Endothelial cell of umbilical vein (primary cell): ENCODE measurements at regions not wholly inside any gene's neighbourhood (a gene's known extent, or its start where the extent isn't known, plus 50 kb on each side); places are given as distances from the start of the nearest gene placed in this dataset.
"Not testable (repeated sequence)": the region's sequence is repeated elsewhere in the genome, so short reads cannot be mapped to it uniquely, and the experiment has no call there.

ENCODE experiments used
- BruUV-seq: library from RNA; stranded (reverse); fragments of 400-500 nt; replicated peaks from 2 replicates; lab custom pipeline; 2021; lab: Mats Ljungman, UMichigan
- CTCF ChIA-PET: fragments of 300-600, 350-600 bp; sonication (Branson Sonifier 250); formaldehyde crosslinking; loops from one replicate; lab custom pipeline; 2021; ENCODE audit warnings: antibody characterized with exemption, inconsistent platforms; lab: Charles Lee
- POLR2A ChIA-PET: fragments of 300-600, 350-600 bp; sonication (Branson Sonifier 250); formaldehyde crosslinking; loops from one replicate; lab custom pipeline; 2021; ENCODE audit warnings: antibody characterized with exemption, inconsistent platforms; lab: Charles Lee
- DNase-seq: peaks from one replicate; pipeline ENCODE4 v3.0.0-alpha.2; 2011; ENCODE audit warnings: low read depth, low spot score
- FAIRE-seq: peaks from 2 replicates; lab custom pipeline; 2011; peaks lifted over from hg19 to GRCh38; lab: Jason Lieb, UNC
- H2AFZ ChIP-seq: 2 replicates; pipeline ENCODE4 v1.6.0; 2012; ENCODE audit warnings: low read depth, low read length, control low read depth, inconsistent platforms
- H3K27ac ChIP-seq: 2 replicates; pipeline ENCODE4 v1.5.1; 2011; ENCODE audit warnings: low read depth, mild to moderate bottlenecking, control low read depth, low read length, moderate library complexity; ENCODE audit not compliant: insufficient read depth
- H3K27me3 ChIP-seq, 2 experiments: 2 replicates each; pipeline versions ENCODE4 v1.6.0 to v1.6.1; 2011; ENCODE audit warnings: low read length in 2 of 2, mixed read lengths in 1 of 2; ENCODE audit not compliant: control insufficient read depth in 2 of 2, insufficient read depth in 2 of 2
- H3K36me3 ChIP-seq, 2 experiments: 2 replicates in 1 of 2; 3 replicates in 1 of 2; pipeline ENCODE4 v1.5.1; 2011; ENCODE audit warnings: low read length in 2 of 2, mild to moderate bottlenecking in 1 of 2, moderate library complexity in 1 of 2; ENCODE audit not compliant: control insufficient read depth in 2 of 2, insufficient read depth in 2 of 2; ENCODE audit errors: extremely low read depth in 1 of 2
- H3K4me1 ChIP-seq: 3 replicates; pipeline ENCODE4 v1.5.1; 2011; ENCODE audit warnings: mild to moderate bottlenecking, low read length; ENCODE audit not compliant: control insufficient read depth, insufficient read depth; ENCODE audit errors: extremely low read depth
- H3K4me2 ChIP-seq: 2 replicates; pipeline ENCODE4 v1.6.1; 2011; ENCODE audit warnings: low read length, control low read depth, mixed read lengths; ENCODE audit not compliant: insufficient read depth
- H3K4me3 ChIP-seq, 3 experiments: fragments of 200-600 bp in 1 of 3; sonication (generic), shearing (Covaris generic) in 1 of 3; replicated peaks in 1 of 3; 2 replicates each; pipeline ENCODE4 v1.5.1; 2011 to 2016; ENCODE audit warnings: control low read depth in 3 of 3, low read length in 3 of 3, mild to moderate bottlenecking in 2 of 3, inconsistent platforms in 1 of 3, low read depth in 1 of 3, moderate library complexity in 1 of 3; ENCODE audit not compliant: insufficient read depth in 1 of 3
- H3K79me2 ChIP-seq: 2 replicates; pipeline ENCODE4 v1.6.0; 2012; ENCODE audit warnings: low read length, inconsistent platforms; ENCODE audit not compliant: control insufficient read depth, insufficient read depth
- H3K9ac ChIP-seq: replicated peaks from 2 replicates; pipeline ENCODE3; 2011; ENCODE audit warnings: low read length, control low read depth; ENCODE audit not compliant: insufficient read depth; ENCODE audit errors: extremely low read depth
- H3K9me1 ChIP-seq: replicated peaks from 3 replicates; pipeline ENCODE4 v1.6.0; 2011; ENCODE audit warnings: mild to moderate bottlenecking, low read length; ENCODE audit not compliant: control insufficient read depth, insufficient read depth; ENCODE audit errors: extremely low read depth
- H3K9me3 ChIP-seq: replicated peaks from 2 replicates; pipeline ENCODE4 v1.5.1; 2012; ENCODE audit warnings: low read length, inconsistent platforms; ENCODE audit not compliant: control insufficient read depth, insufficient read depth
- H4K20me1 ChIP-seq: replicated peaks from 2 replicates; pipeline ENCODE3; 2011; ENCODE audit warnings: mild to moderate bottlenecking, low read length; ENCODE audit not compliant: control insufficient read depth, insufficient read depth; ENCODE audit errors: extremely low read depth
- CTCF ChIP-seq, 2 donors: IDR thresholded peaks; 1 replicate in 1 of 2; 2 replicates in 1 of 2; pipeline ENCODE4 v1.5.1; 2011; ENCODE audit warnings: low read length in 2 of 2, mild to moderate bottlenecking in 2 of 2, moderate library complexity in 2 of 2, control low read depth in 1 of 2, inconsistent platforms in 1 of 2, low read depth in 1 of 2; ENCODE audit not compliant: insufficient read depth in 1 of 2; ENCODE audit errors: extremely low read depth in 1 of 2
- EZH2 ChIP-seq: IDR thresholded peaks from 2 replicates; pipeline ENCODE4 v1.6.1; 2012; ENCODE audit warnings: borderline replicate concordance, low read depth, mild to moderate bottlenecking, moderate library complexity, low read length, inconsistent platforms; ENCODE audit not compliant: severe bottlenecking
- FOS ChIP-seq: IDR thresholded peaks from 2 replicates; pipeline ENCODE4 v1.6.1; 2011; ENCODE audit warnings: mild to moderate bottlenecking, low read length, moderate library complexity, borderline replicate concordance; ENCODE audit not compliant: insufficient read depth
- GATA2 ChIP-seq: IDR thresholded peaks from 2 replicates; pipeline ENCODE4 v1.7.0; 2011; ENCODE audit warnings: low read depth, mild to moderate bottlenecking, moderate library complexity, mixed read lengths, low read length; ENCODE audit not compliant: insufficient read length, insufficient read depth
- JUN ChIP-seq: IDR thresholded peaks from 2 replicates; pipeline ENCODE4 v1.6.1; 2011; ENCODE audit warnings: borderline replicate concordance, low read depth; ENCODE audit not compliant: insufficient read length, insufficient read depth
- MAX ChIP-seq: IDR thresholded peaks from 2 replicates; pipeline ENCODE4 v1.6.1; 2011; ENCODE audit not compliant: insufficient read depth, insufficient read length
- MYC ChIP-seq: IDR thresholded peaks from one replicate; pipeline ENCODE4 v1.6.1; 2011; ENCODE audit warnings: mild to moderate bottlenecking, low read depth, low read length
- POLR2A ChIP-seq: IDR thresholded peaks from 2 replicates; pipeline ENCODE4 v1.6.1; 2012; ENCODE audit warnings: low read depth, mild to moderate bottlenecking, control low read depth, low read length
- POLR2AphosphoS5 ChIP-seq: IDR thresholded peaks from 2 replicates; pipeline ENCODE4 v1.6.1; 2012; ENCODE audit warnings: low read depth, mild to moderate bottlenecking, control low read depth, low read length, moderate library complexity; ENCODE audit not compliant: insufficient read depth
- dilution Hi-C: fragments of 300-500 bp; cut with MboI; formaldehyde crosslinking; loops from one replicate; pipeline ENCODE4 v1.15.0; 2019; ENCODE audit warnings: low sequenced_read_pairs; ENCODE audit not compliant: extremely low pct_ligation_motif_present
- intact Hi-C: fragments of 100-400 bp; cut with micrococcal nuclease; formaldehyde crosslinking; loops from one replicate; pipeline ENCODE4 v1.10.0; 2022

- no peaks in the 10 kb centered on the region for H3K79me2 ChIP-seq
- H2AFZ ChIP-seq: no peak overlapping the region
- H3K4me3 ChIP-seq: no peak overlapping the region
- H3K9ac ChIP-seq: no peak overlapping the region
- H3K27me3 ChIP-seq: no peaks in the 10 kb centered on the region
- CTCF ChIA-PET: no interaction called here
- H3K9me1 ChIP-seq: no peaks in the 10 kb centered on the region
- POLR2A ChIA-PET: no interaction called here
- H3K27ac ChIP-seq: no peak overlapping the region
- H3K36me3 ChIP-seq: no peaks in the 10 kb centered on the region
- no TSS peak for BruUV-seq
- no peaks in the 10 kb centered on the region for H3K4me1 ChIP-seq
- dilution Hi-C loops: no loop called here
- FAIRE-seq (no peak), DNase-seq (no peak)
- H4K20me1 ChIP-seq: no peaks in the 10 kb centered on the region
- no peak for TF ChIP-seq MAX
- no peak for TF ChIP-seq CTCF (IDR thresholded peaks at IDR 0.05; ENCODE audit: extremely low read depth in 1 of 2, insufficient read depth in 1 of 2, low read depth in 1 of 2, low read length in 2 of 2)
- no peak for TF ChIP-seq MYC
- TF ChIP-seq EZH2: no peak
- no peak for TF ChIP-seq FOS
- no peak for TF ChIP-seq POLR2AphosphoS5
- TF ChIP-seq POLR2A: no peak
- no peak for TF ChIP-seq JUN
- TF ChIP-seq GATA2: no peak
- no peak overlapping the region for H3K4me2 ChIP-seq
- no peaks in the 10 kb centered on the region for H3K9me3 ChIP-seq
- intact Hi-C loops: no loop called here
Observed at GRCh38 chr6:165129086-165129485, 180.3 kb downstream of the C6orf118 start.

GRCh38 chr6:165127743-165128142, 181.7 kb downstream of the C6orf118 start:
- H3K4me3 ChIP-seq, H3K36me3 ChIP-seq, H2AFZ ChIP-seq, DNase-seq, BruUV-seq, dilution Hi-C loops, H3K9ac ChIP-seq, H3K27ac ChIP-seq, H3K27me3 ChIP-seq, H3K9me1 ChIP-seq, H4K20me1 ChIP-seq, POLR2A ChIA-PET, H3K4me1 ChIP-seq, CTCF ChIA-PET, H3K4me2 ChIP-seq, intact Hi-C loops, H3K79me2 ChIP-seq, H3K9me3 ChIP-seq, FAIRE-seq: not testable (repeated sequence)

- FAIRE-seq, POLR2A ChIA-PET, H3K9ac ChIP-seq, H2AFZ ChIP-seq, DNase-seq, H3K4me2 ChIP-seq, H3K27me3 ChIP-seq, H3K9me1 ChIP-seq, BruUV-seq, intact Hi-C loops, H3K4me3 ChIP-seq, H4K20me1 ChIP-seq, H3K27ac ChIP-seq, dilution Hi-C loops, H3K79me2 ChIP-seq, H3K4me1 ChIP-seq, H3K9me3 ChIP-seq, H3K36me3 ChIP-seq: not testable (repeated sequence)
- CTCF ChIA-PET: interaction anchor here (0.5 kb wide), 1 partner anchor 33 kb away, joined by 3 read pairs; no protein-coding TSS in a partner anchor
Observed at GRCh38 chr6:165124681-165125080, 184.7 kb downstream of the C6orf118 start.
